ENCODE measurements at regions not wholly inside any gene's neighbourhood (a gene's known extent, or its start where the extent isn't known, plus 50 kb on each side); places are given as distances from the start of the nearest gene placed in this dataset.

DNA sequence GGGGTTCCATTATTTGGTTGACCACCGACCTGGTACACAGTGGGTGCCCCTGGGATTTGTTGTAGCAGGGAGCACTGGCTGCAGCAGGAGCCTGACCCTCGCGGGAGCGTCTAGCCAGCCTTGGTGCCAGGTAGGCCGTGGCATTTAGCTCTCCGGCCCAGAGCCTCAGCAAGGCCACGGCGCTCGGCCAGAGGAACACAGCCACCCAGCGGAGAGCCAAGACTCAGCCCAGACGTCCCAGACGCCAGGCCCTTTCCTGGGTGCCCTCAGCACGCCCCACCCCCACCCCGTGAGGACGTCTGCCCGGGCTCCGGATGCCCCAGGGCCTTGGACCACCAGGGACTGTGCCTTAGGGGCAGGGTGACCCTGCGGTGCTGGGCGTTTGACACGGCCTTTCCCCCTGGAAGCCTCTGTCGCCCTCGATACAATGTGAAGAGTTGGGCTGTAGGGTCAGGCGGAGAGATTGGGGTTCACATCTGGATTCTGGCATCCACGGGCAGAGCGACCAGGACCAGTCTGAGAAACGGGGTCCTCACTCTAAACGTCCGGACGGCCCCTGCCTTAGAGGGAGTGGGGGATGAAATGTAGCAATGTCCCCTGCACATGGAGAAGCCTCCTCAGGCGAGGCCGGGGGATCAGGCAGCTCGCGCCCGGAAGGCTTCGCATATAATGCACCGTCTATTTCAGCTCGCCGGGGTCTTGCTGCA, 99.2 kb upstream of the FGF3 start:
- peak; percentile 15 for DNase-seq

DNA sequence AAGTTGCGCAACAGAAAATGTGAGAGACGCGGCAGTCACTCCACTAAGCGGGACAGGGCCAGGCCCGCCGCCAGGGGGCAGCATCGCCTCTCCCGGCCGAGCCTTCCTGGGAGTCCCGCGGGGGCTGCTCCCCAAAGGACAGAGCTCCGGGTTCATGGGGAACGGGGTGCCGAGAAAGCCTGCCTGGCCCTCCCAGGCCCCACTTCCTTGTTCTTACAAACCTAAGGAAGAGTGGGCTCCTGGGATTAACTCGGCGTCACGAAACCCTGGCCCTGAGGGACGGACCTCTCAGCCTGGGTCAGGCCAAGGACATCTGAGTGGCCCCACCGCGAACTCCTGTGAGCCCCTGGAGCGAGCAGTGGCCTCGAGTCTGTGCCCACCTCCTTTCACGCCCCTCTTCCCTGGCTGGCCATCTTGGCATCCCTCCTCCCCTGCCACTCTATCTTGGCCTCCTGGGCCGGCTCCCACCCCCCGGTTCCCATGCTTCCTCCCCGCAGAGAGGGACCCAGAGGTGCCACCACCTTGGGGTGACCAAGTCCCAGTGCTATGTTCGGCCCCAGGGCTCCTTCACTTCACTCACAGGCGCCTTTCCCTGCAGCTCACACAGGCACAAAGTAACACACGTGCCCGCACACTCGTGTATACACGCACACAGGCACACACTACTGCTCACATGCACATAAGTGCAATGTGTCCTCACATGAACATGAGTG, 99.9 kb upstream of the FGF3 start:
- DNase-seq, result peak; percentile 77

DNA sequence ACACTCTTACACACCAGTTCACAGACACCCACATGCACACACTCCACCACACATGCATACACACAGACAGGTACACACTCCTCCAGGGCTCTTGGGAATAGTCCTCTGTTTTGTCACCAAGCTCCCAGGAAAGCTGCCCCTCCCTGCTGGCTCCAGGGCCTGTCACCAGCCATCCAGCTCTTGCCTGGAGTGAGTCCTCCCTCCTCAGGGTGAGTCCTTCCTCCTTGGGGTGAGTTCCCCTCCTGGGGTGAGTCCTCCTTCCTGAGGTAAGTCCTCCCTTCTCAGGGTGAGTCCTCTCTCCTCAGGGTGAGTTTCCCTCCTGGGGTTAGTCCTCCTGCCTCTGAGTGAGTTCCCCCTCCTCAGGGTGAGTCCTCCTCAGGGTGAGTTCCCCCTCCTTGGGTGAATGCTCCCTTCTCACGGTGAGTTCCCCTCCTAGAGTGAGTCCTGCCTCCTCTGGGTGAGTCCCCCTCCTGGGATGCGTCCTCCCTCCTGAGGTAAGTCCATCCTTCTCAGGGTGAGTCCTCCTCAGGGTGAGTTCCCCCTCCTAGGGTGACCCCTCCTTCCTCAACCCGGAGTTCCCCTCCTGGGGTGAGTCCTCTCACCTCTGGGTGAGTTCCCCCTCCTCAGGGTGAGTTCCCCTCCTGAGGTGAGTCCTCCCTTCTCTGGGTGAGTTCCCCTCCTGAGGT, 100.6 kb upstream of the FGF3 start:
- DNase-seq, result peak; percentile 15

DNA sequence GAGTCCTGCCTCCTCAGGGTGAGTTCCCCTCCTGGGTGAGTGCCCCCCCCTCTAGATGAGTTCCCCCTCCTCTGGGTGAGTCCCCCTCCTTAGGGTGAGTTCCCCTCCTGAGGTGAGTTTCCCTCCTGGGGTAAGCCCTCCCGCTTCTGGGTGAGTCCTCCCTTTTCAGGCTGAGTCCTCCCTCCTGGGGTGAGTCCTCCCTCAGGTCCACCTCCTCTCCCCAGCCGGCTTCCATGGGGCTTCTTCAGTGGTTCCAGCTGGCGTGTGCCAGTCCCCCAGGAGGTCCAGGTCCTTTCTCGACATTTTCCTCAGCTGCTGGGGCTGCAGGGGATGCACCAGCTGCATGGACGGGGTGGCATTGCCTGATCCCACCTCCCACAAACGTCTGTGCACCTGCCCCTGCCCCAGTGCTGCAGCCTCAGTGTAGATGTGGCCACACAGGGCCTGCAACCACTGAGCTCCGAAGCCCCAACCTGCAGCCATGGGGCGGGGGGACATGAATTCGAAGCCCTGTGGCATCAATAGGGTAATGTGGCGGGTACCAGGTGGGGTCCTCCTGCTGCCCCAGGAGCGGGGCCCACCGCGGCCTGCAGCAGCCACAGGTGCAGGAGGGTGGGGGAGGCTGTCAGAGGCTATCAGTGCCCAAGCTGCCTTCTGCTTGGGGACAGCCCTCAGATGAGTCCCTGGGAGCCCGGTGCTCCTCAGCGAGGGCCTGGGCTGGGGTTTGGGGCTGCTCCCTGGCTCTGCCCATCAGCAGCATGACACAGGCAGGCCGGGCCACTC, 101.3 kb upstream of the FGF3 start:
- DNase-seq, result peak; percentile 16

DNA sequence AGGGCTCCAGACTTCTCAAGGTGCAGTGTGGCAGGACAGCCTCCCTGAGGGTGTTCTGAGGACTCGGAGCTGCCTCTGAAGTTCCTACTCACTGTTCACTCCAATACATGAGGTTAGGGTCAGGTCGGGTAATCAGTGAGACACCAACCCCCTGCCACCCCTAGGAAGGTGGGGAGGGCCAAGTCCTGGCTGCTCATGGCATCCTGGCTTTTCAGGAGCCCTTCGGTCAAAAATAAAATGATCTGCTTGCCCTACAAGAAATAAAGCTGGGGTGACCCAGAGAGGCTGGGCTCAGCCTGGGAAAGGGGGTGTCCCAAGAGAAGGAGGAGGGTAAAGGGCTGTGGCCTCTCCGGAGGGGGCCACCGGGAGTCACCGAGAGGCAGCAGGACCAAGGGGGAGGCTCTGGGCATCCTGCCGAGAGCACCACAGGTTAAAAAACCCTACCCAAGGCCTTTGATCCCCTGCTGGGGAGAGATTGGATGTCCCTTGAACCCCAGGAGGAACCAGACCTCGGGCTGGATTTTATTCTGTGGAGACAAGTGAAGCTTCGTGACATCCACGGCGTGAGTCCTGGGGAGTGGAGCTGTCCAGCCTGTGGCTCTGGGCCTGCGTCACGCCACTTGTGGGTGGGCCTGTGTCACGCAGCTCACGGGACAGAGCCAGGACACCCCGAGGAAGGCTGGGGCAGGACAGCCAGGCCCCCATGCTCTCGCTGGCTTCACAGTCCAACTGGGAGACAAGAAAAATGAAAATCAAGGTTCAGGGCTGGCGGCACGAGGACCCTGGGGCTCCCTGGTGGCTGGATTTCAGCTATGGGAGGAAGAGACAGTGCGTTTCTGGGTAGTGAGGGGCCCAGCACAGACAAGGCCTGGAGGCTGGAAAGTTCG, 102.2 kb upstream of the FGF3 start:
- peak; percentile 12 for DNase-seq

DNA sequence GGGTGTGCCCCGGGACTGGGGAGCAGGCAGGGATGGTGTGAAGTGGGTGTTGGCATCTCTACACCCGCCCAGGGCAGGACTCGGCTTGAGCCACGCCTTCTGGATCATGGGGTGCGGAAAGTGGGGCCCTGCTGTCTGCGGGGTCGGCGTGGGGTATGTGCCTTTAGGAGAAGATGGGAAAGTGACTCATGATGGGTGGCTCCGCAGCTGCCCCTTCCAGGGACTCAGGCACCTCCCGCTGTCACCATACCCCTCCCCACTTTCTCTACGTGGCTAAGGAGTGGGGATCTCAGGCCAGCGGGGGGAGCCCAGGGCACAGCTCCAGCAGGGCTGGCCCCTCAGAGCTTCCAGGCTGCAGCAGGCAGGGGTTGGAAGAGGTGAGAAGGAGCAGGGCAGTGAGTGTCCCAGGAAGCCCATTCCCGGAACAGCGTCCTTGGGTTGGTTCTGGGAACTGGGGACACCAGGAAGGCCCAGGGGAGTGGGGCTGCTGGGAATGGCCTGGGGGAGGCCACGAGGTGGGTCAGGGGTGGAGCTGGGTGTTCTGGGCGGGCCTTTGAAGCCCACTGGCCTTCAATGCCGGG, 102.9 kb upstream of the FGF3 start:
- peak; percentile 16 for DNase-seq

DNA sequence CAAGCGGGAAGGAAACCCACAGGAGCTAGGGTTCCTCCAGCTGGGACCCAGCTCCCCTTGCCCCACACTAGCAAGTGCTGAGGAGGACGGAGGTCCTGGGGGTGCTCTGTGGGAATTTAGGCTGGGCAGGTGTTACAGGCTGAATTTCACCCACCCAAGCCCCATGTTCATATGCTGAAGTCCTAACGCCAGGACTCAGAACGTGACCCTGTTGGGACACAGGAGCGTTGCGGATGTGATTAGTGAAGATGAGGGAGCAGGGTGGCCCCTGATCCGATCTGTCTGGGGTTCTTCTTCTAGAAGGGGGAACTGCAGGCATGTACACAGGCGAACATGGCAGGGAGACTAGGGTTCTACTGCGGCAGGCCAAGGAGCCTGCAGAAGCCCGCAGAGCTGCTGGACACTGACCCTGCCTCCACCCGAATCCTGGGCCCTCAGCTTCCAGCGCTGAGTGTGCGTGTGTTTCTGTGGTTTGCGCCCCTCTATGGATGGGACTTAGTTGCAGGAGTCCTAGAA, 103.4 kb upstream of the FGF3 start:
- DNase-seq, result peak; percentile 5

DNA sequence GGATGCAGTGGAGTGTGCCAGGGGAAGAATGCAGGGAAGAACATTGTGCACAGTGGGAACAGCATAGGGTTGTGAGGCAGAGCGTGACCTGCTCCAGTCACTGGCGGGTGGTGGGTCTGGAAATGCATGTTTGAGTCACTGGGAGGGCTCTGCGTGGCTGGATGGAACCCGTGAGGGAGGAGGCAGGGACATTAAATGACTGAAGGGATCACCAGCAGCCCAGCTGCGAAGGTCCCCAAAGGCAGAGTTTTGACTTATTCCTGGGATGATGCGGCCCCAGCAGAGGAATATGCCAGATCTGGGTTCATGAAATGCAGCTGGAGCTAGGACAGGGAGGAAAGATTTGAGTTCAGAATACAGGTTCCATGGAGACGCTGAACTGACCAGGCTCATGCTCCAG, 104.0 kb upstream of the FGF3 start:
- DNase-seq, result peak; percentile 4

DNA sequence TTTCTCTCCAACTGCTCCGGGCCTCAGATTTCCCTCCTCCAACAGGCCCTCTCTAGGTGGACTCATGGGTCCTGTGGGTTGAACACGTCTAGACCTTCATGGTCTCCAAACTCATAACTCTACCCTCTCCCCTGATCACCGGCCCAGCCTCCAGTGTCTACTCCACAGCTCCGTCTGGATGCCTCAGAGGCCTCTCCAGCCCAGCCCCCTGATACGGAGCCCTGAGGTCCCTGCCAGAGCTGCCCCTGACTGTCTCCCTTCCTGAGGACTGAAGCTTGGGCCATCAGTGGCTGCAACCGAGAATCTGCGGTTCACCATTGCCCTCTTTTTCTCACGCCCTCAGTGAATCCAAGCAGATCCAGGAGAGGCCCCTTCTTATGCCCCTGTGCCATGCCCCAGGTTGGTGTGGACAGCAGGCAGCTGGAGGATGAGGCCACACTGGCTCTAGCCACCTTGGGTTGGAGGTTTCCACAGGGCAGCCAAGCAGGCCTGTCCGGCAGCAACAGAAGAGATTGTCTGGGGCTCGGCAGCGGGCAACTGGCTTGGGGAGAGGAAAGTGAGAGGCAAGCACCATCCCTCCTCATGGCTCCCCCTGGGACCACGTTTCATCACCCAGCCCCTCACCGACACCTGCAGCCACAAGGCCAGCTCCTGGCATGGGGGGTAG, 104.6 kb upstream of the FGF3 start:
- peak; percentile 9 for DNase-seq

DNA sequence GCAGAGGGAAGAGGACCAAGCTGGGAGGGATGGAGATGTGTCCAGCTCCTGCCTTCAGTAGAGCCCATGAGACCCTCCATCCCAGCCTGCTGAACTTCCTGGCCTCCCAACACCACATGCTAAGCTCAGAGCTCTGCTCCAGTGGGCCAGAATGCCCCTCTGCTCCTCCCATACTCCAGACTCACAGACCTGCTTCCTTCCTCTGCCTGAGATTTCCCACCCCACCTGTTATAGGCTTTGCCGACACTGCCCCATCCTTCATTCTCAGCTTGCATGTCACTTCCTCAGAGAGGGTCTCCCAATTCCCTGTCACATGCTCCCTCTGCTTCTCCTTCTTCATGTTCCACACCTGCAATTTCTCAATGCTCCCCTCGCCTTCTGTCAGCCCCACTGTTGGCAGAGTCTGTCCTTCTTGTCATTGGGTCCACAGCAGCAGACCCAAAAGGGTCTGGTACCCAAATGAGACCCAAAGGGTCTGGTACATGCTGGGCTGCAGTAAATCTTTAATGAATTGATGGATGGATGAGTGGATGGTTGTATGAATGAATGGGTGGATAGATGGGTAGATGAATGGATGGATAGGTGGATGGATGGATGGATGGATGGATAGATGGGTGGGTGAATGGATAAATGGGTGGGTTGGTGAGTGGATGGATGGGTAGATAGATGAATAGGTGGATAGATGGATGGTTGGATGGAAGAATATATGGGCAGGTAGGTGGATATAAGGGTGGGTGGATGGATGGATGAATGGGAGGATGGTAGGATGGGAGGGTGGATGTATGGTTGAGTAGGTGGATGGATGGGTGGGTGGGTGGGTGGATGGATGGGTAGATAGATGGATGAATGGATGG, 105.3 kb upstream of the FGF3 start:
- no peak for DNase-seq

DNA sequence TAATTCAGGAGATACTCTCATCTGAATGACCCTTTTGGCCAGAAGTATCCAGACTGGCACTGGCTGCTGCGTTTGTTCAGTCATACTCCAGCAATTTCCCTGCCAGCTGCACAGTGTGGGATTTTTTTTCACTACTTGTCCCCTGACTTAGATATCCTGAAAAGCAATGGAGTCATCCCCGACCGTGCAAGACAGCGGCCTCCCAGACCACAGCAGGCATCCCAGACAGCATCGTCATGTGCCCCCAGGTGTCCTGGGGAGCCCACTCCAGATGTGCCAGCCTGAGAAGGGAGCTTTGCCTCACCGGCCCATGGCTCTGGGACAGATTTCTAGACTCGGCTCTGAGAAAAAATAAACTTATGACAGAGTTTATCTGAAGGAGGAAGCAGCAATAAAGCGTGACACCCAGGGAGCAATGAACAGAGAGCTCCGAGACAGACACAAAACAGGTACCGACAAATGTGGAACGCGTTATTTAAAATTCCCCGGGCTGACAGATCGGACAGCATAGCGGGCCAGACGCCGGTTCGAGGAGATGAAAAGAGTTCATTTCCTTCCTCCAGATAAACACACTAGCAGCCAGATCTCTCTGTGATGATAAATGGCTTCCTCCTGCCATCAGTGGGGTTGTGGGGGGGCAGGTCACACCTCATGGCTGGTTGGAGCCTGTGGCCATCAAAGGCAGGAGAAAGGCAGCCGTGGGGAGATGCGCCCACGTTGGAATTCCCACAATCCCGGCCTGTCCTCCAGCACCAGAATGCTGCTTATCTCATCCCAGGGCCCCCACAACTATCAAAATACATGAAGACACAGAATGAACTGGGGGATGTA, 106.4 kb upstream of the FGF3 start:
- DNase-seq, result peak; percentile 15

DNA sequence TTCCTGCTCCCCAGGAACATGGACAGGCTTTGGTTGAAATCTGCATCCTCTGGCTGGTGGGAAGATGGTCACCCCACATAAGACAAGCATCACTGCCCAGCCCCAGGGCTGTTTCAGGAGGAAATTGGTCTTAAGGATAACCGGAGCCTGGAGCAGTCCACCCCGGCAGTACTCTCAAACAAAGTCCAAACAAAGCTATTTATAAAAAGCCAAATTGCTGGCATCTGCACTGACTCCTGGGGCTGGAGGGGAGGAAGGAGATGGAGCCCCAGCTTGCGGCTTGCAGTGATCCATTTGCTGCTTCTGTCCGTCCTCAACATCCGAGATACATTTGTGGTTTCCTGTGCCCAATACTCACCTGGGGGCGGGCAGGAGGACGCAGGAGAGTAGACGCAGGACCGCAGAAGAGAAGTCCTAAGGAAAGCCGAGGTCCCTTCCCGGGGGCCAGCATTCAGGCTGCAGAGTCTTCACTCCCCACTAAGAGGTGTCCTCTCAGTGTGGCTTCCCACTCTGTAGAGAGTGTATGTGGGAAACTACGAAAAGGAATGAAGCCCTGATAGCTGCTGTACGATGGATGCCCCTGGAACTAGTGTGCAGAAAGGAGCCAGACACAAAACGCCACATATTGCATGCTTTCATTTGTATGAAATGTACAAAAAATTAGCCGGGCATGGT, 107.3 kb upstream of the FGF3 start:
- DNase-seq, result peak; percentile 13

DNA sequence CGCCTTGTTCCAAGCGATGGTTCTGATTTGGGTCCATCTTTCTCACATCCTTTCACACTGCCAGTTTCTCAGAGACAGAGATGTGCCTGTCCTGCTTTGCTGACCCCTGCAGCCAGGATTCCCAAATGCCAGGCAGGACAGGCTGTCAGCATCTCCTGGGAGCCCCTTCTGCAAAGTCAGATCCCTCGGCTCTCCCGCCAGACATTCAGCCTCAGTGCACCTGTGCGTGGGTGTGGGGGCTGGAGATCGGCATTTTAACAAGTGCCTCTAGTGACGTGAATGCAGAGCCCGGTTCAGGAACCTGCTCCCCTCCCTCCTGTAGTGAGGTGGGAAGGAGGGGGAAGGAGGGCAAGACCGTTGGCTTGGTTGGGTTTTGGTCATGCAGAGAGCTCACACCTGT, 108.9 kb upstream of the FGF3 start:
- DNase-seq, result peak; percentile 2

DNA sequence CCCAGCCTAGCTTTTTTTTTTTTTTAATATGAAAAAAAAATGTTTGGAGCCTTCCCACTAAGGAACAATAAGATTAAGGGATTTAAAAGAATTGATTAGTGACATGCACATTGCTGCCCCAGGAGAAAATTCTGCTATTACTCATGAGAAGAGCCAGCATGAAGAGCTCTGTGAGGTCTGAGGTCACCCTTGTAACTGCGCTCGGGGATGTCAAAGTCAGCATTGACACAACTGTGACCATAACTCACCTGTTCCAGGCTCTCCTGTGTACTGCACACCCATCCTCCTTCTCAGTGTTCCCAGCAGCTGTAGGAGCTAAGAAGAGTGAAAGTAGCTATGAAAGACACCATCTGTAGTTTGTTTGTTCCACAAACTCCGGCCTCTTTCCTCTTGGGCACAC, 109.8 kb upstream of the FGF3 start:
- DNase-seq, result no peak

DNA sequence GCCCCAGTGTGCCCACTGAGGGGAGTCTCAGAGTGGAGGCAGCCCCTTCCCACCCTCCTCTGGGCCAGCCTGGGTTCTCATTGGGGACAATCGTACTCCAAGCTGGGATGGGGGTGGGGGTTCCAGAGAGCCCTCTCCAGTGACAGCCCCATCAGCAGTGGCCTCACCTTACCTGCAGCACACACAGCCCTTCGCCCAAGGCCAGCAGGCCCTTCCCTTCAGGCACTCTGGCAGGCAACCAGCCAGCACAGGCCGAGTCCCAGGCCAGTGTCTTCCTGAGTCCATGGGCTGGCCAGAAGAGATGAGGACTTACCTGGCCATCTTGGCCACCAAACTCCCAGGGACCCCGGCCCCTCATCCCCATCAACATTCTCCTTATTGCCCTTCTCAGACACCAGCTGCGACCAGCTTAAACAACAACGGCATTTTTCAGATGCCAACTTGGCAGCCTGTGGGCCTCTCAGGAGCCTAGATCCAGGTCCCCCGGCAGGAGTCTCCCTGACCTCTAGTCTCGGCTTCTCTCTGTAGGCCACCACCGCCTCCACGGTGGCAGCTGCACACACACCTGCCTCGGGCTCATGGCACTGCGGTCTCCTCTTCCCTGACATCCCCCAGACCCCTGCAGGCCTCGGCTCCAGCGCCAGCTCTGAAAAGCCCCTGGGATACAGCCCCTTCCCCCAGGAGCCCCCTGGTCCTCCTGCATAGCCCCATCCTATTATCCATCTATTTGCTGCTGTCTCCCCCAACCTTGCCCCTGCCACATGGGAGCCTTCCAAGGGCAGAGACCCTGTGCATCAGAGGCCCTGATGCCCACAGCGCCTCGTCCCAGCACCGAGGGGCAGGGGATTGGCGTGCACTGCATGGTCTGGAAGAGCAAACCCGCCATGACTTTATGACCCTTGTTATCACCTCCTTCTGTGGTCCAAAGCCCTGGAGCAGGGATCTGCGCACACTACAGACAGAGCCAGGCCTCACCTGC, 111.2 kb upstream of the FGF3 start:
- DNase-seq, result peak; percentile 10

DNA sequence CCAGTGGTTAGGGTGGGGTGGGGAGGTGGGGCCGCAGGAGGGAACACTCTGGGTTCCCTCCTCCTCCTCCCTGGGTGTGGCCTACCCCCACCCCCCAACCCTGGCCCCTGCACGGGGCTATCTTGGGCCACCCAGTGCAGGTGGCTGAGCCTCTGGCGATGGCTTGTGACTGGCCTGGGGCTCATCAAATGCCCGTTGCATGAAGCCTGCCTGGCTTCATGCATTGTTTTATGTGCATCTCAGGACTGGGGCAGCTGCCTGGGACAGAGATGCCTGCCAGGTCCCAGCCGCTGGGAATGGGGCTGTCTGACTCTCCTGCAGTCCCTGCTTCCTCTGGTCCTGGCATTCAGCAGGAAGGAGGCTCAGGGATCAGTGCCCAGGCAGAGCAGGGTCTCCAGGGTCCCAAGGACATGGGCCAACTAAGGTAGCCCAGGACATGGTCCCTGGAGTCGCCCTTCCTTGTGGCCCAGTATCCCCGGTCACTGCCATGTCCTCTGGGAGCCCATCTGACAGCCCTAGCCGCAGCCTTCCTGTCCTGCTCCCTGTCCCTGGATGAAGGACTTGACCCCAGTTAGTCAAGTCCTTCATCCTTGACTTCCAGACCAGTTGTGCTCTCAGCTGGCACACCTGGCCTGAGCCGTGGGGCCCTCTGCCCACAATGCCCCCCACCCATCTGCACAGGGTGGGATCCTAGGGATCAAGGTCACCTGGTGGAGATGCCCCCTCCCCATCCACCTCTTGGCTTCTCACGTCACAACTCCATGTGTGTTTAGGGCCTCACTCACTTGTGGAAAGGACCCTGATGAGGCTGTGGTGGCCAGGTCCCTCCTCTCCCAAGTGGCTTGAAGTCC, 112.1 kb upstream of the FGF3 start:
- peak; percentile 11 for DNase-seq
